HEK293 (cell line): ENCODE measurements at regions not wholly inside any gene's neighbourhood (a gene's known extent, or its start where the extent isn't known, plus 50 kb on each side); places are given as distances from the start of the nearest gene placed in this dataset.

Experiments used
- CTCF ChIA-PET: fragments of 350-600 bp; formaldehyde crosslinking; extraction: SDS; loops from one replicate; lab custom pipeline; 2021; ENCODE audit warnings: antibody characterized with exemption; lab: Yijun Ruan, JAX
- POLR2A ChIA-PET: fragments of 300-600 bp; formaldehyde crosslinking; extraction: SDS; loops from one replicate; lab custom pipeline; 2020; ENCODE audit warnings: antibody characterized with exemption, inconsistent platforms; lab: Yijun Ruan, JAX
- H3K27ac ChIP-seq: fragments of 200-500 bp; sonication (Bioruptor generic); 2 replicates; pipeline ENCODE4 v1.5.1; 2014; ENCODE audit warnings: low read depth, low read length, control low read depth, inconsistent platforms; ENCODE audit errors: extremely low read depth
- H3K36me3 ChIP-seq, 2 experiments: fragments of 200-500 bp in 1 of 2; sonication (Bioruptor generic) in 1 of 2; 1 replicate in 1 of 2; 2 replicates in 1 of 2; pipeline ENCODE4 v1.5.1; 2014 to 2017; ENCODE audit warnings: inconsistent platforms in 2 of 2, low read length in 2 of 2; ENCODE audit not compliant: control insufficient read depth in 2 of 2, insufficient read depth in 1 of 2
- H3K4me1 ChIP-seq: fragments of 200-500 bp; sonication (Bioruptor generic); 2 replicates; pipeline ENCODE4 v1.5.1; 2014; ENCODE audit warnings: mild to moderate bottlenecking, low read length, inconsistent platforms; ENCODE audit not compliant: control insufficient read depth, insufficient read depth
- H3K4me3 ChIP-seq: 2 replicates; pipeline ENCODE4 v1.5.1; 2011; ENCODE audit warnings: low read depth, mild to moderate bottlenecking, control low read depth, low read length, moderate library complexity
- H3K9me3 ChIP-seq: fragments of 200-500 bp; sonication (Bioruptor generic); 2 replicates; pipeline ENCODE4 v1.5.1; 2014; ENCODE audit warnings: low read depth, low read length, inconsistent platforms; ENCODE audit not compliant: control insufficient read depth, insufficient read depth
- AEBP2 ChIP-seq: fragments of 450-650 bp; formaldehyde crosslinking; IDR thresholded peaks from 2 replicates; pipeline ENCODE4 v1.5.1; 2016; ENCODE audit warnings: missing biosample characterization, missing genetic modification characterization, borderline replicate concordance
- ATF2 ChIP-seq: fragments of 450-650 bp; formaldehyde crosslinking; IDR thresholded peaks from 2 replicates; pipeline ENCODE4 v1.5.1; 2016; ENCODE audit warnings: missing biosample characterization, missing genetic modification characterization, low read depth
- EGR2 ChIP-seq: fragments of 450-650 bp; formaldehyde crosslinking; IDR thresholded peaks from 2 replicates; pipeline ENCODE4 v1.5.1; 2016; ENCODE audit warnings: low read depth, missing biosample characterization, missing genetic modification characterization
- FEZF1 ChIP-seq: fragments of 450-650 bp; formaldehyde crosslinking; IDR thresholded peaks from 2 replicates; pipeline ENCODE4 v1.5.1; 2016; ENCODE audit warnings: missing biosample characterization, missing genetic modification characterization
- GLIS1 ChIP-seq: fragments of 450-650 bp; formaldehyde crosslinking; IDR thresholded peaks from 2 replicates; pipeline ENCODE4 v1.5.1; 2016; ENCODE audit warnings: missing biosample characterization, missing genetic modification characterization
- KLF1 ChIP-seq: fragments of 450-650 bp; formaldehyde crosslinking; IDR thresholded peaks from 2 replicates; pipeline ENCODE4 v1.5.1; 2016; ENCODE audit warnings: missing biosample characterization, missing genetic modification characterization
- KLF7 ChIP-seq: fragments of 450-650 bp; formaldehyde crosslinking; IDR thresholded peaks from 2 replicates; pipeline ENCODE4 v1.5.1; 2016; ENCODE audit warnings: missing biosample characterization, missing genetic modification characterization, borderline replicate concordance
- PRDM1 ChIP-seq: fragments of 450-650 bp; formaldehyde crosslinking; IDR thresholded peaks from 2 replicates; pipeline ENCODE4; 2016; ENCODE audit warnings: missing biosample characterization, missing genetic modification characterization
- PRDM6 ChIP-seq: fragments of 450-650 bp; formaldehyde crosslinking; IDR thresholded peaks from 2 replicates; pipeline ENCODE4 v1.5.1; 2017; ENCODE audit warnings: missing biosample characterization, missing genetic modification characterization
- SP7 ChIP-seq: fragments of 450-650 bp; formaldehyde crosslinking; IDR thresholded peaks from 2 replicates; pipeline ENCODE4 v1.5.1; 2016; ENCODE audit warnings: missing biosample characterization, missing genetic modification characterization
- ZFHX2 ChIP-seq: fragments of 450-650 bp; formaldehyde crosslinking; conservative IDR thresholded peaks from 2 replicates; pipeline ENCODE4 v1.5.1; 2016; ENCODE audit warnings: missing biosample characterization, missing genetic modification characterization
- ZIC2 ChIP-seq: fragments of 450-650 bp; formaldehyde crosslinking; IDR thresholded peaks from 2 replicates; pipeline ENCODE4 v1.5.1; 2016; ENCODE audit warnings: missing biosample characterization, missing genetic modification characterization
- ZNF155 ChIP-seq: fragments of 450-650 bp; formaldehyde crosslinking; IDR thresholded peaks from 2 replicates; pipeline ENCODE4 v1.5.1; 2016; ENCODE audit warnings: missing biosample characterization, missing genetic modification characterization
- ZNF223 ChIP-seq: fragments of 450-650 bp; formaldehyde crosslinking; IDR thresholded peaks from 2 replicates; pipeline ENCODE4 v1.5.1; 2016; ENCODE audit warnings: missing biosample characterization, missing genetic modification characterization
- ZNF23 ChIP-seq: fragments of 450-650 bp; formaldehyde crosslinking; IDR thresholded peaks from 2 replicates; pipeline ENCODE4 v1.5.1; 2016; ENCODE audit warnings: missing biosample characterization, missing genetic modification characterization, borderline replicate concordance
- ZNF24 ChIP-seq: fragments of 450-650 bp; formaldehyde crosslinking; IDR thresholded peaks from 2 replicates; pipeline ENCODE4 v1.5.1; 2016; ENCODE audit warnings: missing biosample characterization, missing genetic modification characterization
- ZNF266 ChIP-seq: fragments of 450-650 bp; formaldehyde crosslinking; IDR thresholded peaks from 2 replicates; pipeline ENCODE4 v1.5.1; 2016; ENCODE audit warnings: missing biosample characterization, missing genetic modification characterization, low read depth
- ZNF544 ChIP-seq: fragments of 450-650 bp; formaldehyde crosslinking; IDR thresholded peaks from 2 replicates; pipeline ENCODE4 v1.5.0; 2017; ENCODE audit warnings: missing biosample characterization, missing genetic modification characterization
- ZNF561 ChIP-seq: fragments of 450-650 bp; IDR thresholded peaks from 2 replicates; pipeline ENCODE4 v1.5.1; 2018; ENCODE audit warnings: missing biosample characterization, missing genetic modification characterization, borderline replicate concordance
- ZNF585B ChIP-seq: fragments of 450-650 bp; formaldehyde crosslinking; IDR thresholded peaks from 2 replicates; pipeline ENCODE4 v1.5.1; 2016; ENCODE audit warnings: missing biosample characterization, missing genetic modification characterization
- ZNF645 ChIP-seq: fragments of 450-650 bp; formaldehyde crosslinking; IDR thresholded peaks from 2 replicates; pipeline ENCODE4; 2016; ENCODE audit warnings: missing biosample characterization, missing genetic modification characterization
- ZNF830 ChIP-seq: fragments of 450-650 bp; IDR thresholded peaks from 2 replicates; pipeline ENCODE4 v1.5.0; 2018; ENCODE audit warnings: missing biosample characterization, missing genetic modification characterization, low read depth, mild to moderate bottlenecking, moderate library complexity
- ZNF843 ChIP-seq: fragments of 450-650 bp; formaldehyde crosslinking; IDR thresholded peaks from 2 replicates; pipeline ENCODE4 v1.5.1; 2016; ENCODE audit warnings: missing biosample characterization, missing genetic modification characterization
- ZSCAN23 ChIP-seq: fragments of 450-650 bp; formaldehyde crosslinking; IDR thresholded peaks from 2 replicates; pipeline ENCODE4 v1.5.1; 2016; ENCODE audit warnings: missing biosample characterization, missing genetic modification characterization
- ZXDB ChIP-seq: fragments of 450-650 bp; formaldehyde crosslinking; IDR thresholded peaks from 2 replicates; pipeline ENCODE4 v1.5.1; 2016; ENCODE audit warnings: missing biosample characterization, missing genetic modification characterization

- H3K27ac ChIP-seq: no peak overlapping the region
- no peaks in the 10 kb centered on the region for H3K4me1 ChIP-seq
- TF ChIP-seq ZNF266: peak; percentile 50; the same call in 1 of the 2 replicates
- no peak for TF ChIP-seq GLIS1
- TF ChIP-seq, all 188 proteins: peak for 1
- POLR2A ChIA-PET: no interaction called here
- no peaks in the 10 kb centered on the region for H3K36me3 ChIP-seq
- CTCF ChIA-PET: no interaction called here
- H3K4me3 ChIP-seq: no peak overlapping the region
- H3K9me3 ChIP-seq: no peaks in the 10 kb centered on the region
Measured at GRCh38 chr4:120228086-120228485, 161.4 kb upstream of the MAD2L1 start.

- POLR2A ChIA-PET: no interaction called here
Measured at GRCh38 chr4:120227554-120227953, 160.9 kb upstream of the MAD2L1 start.

GRCh38 chr4:120225527-120225926 lies 158.9 kb upstream of the MAD2L1 start:
- Histone ChIP-seq H3K4me1 (no peaks in the 10 kb centered on the region), H3K9me3 (no peaks in the 10 kb centered on the region), H3K36me3 (no peaks in the 10 kb centered on the region), H3K4me3 (no peak overlapping the region), H3K27ac (no peak overlapping the region)
- no peak for TF ChIP-seq ZNF23 (tag by site-specific recombination)
- TF ChIP-seq ZNF830: no peak
- TF ChIP-seq EGR2 (tag by site-specific recombination): no peak
- TF ChIP-seq PRDM1 (tag by site-specific recombination): no peak
- no peak for TF ChIP-seq ZSCAN23 (tag by site-specific recombination)
- ChIA-PET CTCF (no interaction called here), POLR2A (no interaction called here)

More at GRCh38 chr4:120227554-120227953, 160.9 kb upstream of the MAD2L1 start:
- H3K27ac ChIP-seq: no peak overlapping the region
- no peaks in the 10 kb centered on the region for H3K9me3 ChIP-seq
- CTCF ChIA-PET: no interaction called here
- H3K4me3 ChIP-seq: no peak overlapping the region
- TF ChIP-seq ZNF24 (tag by site-specific recombination) (no peak), SP7 (tag by site-specific recombination) (peak; percentile 43; the same call in 1 of the 2 replicates), ZIC2 (tag by site-specific recombination) (no peak), ZNF561 (no peak), PRDM6 (tag by site-specific recombination) (peak; percentile 63), ZNF843 (tag by site-specific recombination) (peak; percentile 89), KLF7 (no peak), ATF2 (tag by site-specific recombination) (no peak), FEZF1 (peak; percentile 76), ZXDB (peak; percentile 50)
- TF ChIP-seq, all 188 proteins: peak for 5
- Histone ChIP-seq H3K36me3 (no peaks in the 10 kb centered on the region), H3K4me1 (no peaks in the 10 kb centered on the region)

GRCh38 chr4:120218981-120219380 lies 152.3 kb upstream of the MAD2L1 start:
- Histone ChIP-seq H3K4me3 (no peak overlapping the region), H3K9me3 (no peaks in the 10 kb centered on the region), H3K36me3 (no peaks in the 10 kb centered on the region), H3K4me1 (no peaks in the 10 kb centered on the region), H3K27ac (no peak overlapping the region)
- ChIA-PET CTCF (no interaction called here), POLR2A (no interaction called here)
- TF ChIP-seq AEBP2 (tag by site-specific recombination): no peak
- no peak for TF ChIP-seq ZNF645 (tag by site-specific recombination)
- no peak for TF ChIP-seq KLF1 (tag by site-specific recombination)
- no peak for TF ChIP-seq ZNF544
- TF ChIP-seq ZNF223 (tag by site-specific recombination): no peak
- TF ChIP-seq ZNF585B (tag by site-specific recombination): no peak
- no peak for TF ChIP-seq ZFHX2 (tag by site-specific recombination)
- TF ChIP-seq ZNF155 (tag by site-specific recombination): no peak
